ENCODE measurements at regions not wholly inside any gene's neighbourhood (a gene's known extent, or its start where the extent isn't known, plus 50 kb on each side); places are given as distances from the start of the nearest gene placed in this dataset.

GRCh38 chr6:2478200-2478599, 232.8 kb upstream of the GMDS start:
- no peak overlapping the region for H3K27ac ChIP-seq (ENCODE audit: extremely low read depth, low read depth, low read length)
- ChIA-PET POLR2A (no interaction called here), CTCF (interaction anchor here (0.5 to 1.6 kb wide), 4 partner anchors 28 to 268 kb away, joined by 3 to 4 read pairs (median 4); no protein-coding TSS in a partner anchor)
- TF ChIP-seq ZNF571 (tag by site-specific recombination; IDR thresholded peaks at IDR 0.05) (no peak), ZFHX2 (tag by site-specific recombination; conservative IDR thresholded peaks at IDR 0.05) (peak; percentile 76), KLF8 (tag by site-specific recombination; IDR thresholded peaks at IDR 0.05) (no peak), ZNF580 (tag by site-specific recombination; IDR thresholded peaks at IDR 0.05) (no peak), INSM2 (tag by site-specific recombination; IDR thresholded peaks at IDR 0.05) (no peak), ZNF138 (tag by site-specific recombination; IDR thresholded peaks at IDR 0.05; ENCODE audit: borderline replicate concordance) (no peak), EGR2 (tag by site-specific recombination; IDR thresholded peaks at IDR 0.05; ENCODE audit: low read depth) (peak; percentile 82), ZNF645 (tag by site-specific recombination; IDR thresholded peaks at IDR 0.05) (no peak), PBX3 (CRISPR knock-in tag; IDR thresholded peaks at IDR 0.05) (no peak), ZBTB21 (tag by site-specific recombination; IDR thresholded peaks at IDR 0.05) (no peak), ZSCAN23 (tag by site-specific recombination; IDR thresholded peaks at IDR 0.05) (no peak), GLI2 (tag by site-specific recombination; IDR thresholded peaks at IDR 0.05; ENCODE audit: borderline replicate concordance, low read depth) (no peak), ZNF16 (tag by site-specific recombination; IDR thresholded peaks at IDR 0.05; ENCODE audit: low read depth) (no peak), ZNF785 (tag by site-specific recombination; IDR thresholded peaks at IDR 0.05) (no peak), ZIC2 (tag by site-specific recombination; IDR thresholded peaks at IDR 0.05) (no peak), SP7 (tag by site-specific recombination; IDR thresholded peaks at IDR 0.05) (no peak), REPIN1 (tag by site-specific recombination; IDR thresholded peaks at IDR 0.05; ENCODE audit: low read depth) (no peak), ZBTB10 (tag by site-specific recombination; IDR thresholded peaks at IDR 0.05) (no peak), ZNF18 (tag by site-specific recombination; IDR thresholded peaks at IDR 0.05) (no peak), ZNF354C (tag by site-specific recombination; IDR thresholded peaks at IDR 0.05; ENCODE audit: borderline replicate concordance, low read depth) (no peak), GLIS1 (tag by site-specific recombination; IDR thresholded peaks at IDR 0.05) (peak; percentile 22; the same call in 1 of the 2 replicates), ZNF792 (tag by site-specific recombination; IDR thresholded peaks at IDR 0.05) (no peak), ZBTB48 (tag by site-specific recombination; IDR thresholded peaks at IDR 0.05) (0 out of 2 replicates have a peak, but pooled peaks have one; percentile 13)
- H3K9me3 ChIP-seq (ENCODE audit: control insufficient read depth, insufficient read depth, low read depth, low read length): no peaks in the 10 kb centered on the region
- H3K36me3 ChIP-seq (ENCODE audit: control insufficient read depth in 2 of 2, insufficient read depth in 1 of 2, low read length in 2 of 2): no peaks in the 10 kb centered on the region
- no peak overlapping the region for H3K4me3 ChIP-seq (ENCODE audit: low read depth, low read length)
- H3K4me1 ChIP-seq (ENCODE audit: control insufficient read depth, insufficient read depth, low read length): no peaks in the 10 kb centered on the region; the same call in 1 of the 2 replicates
